HG02943 (cell line): ENCODE measurements at regions not wholly inside any gene's neighbourhood (a gene's known extent, or its start where the extent isn't known, plus 50 kb on each side); places are given as distances from the start of the nearest gene placed in this dataset.
"Not testable (repeated sequence)": the region's sequence is repeated elsewhere in the genome, so short reads cannot be mapped to it uniquely, and the experiment has no call there.

Source experiments
- ATAC-seq: cut with Tn5 transposase; IDR thresholded peaks from one replicate; pipeline ENCODE4 v1.9.1; 2021; ENCODE audit warnings: mild to moderate bottlenecking, low read depth, moderate library complexity; ENCODE audit not compliant: unreplicated experiment

DNA sequence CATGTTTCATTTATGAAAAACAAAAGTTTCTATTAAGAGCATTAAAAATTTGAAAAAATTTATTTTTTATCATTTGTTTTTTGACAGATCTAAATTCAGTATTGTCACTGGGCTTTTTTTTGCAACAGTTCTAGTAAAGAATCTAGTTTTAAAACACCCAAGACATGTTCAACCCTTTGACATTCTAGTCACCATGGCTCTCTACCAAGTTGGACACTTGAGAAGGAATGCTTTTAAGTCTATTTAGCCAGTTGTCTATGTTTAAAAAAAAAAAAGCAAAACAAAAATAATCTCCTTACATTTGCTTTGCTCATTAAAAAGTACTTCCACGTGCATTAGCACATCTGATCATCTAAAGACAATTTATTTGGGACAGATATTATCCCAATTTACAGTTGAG is 417.5 kb downstream of the RSL24D1 start:
- no peak for ATAC-seq

DNA sequence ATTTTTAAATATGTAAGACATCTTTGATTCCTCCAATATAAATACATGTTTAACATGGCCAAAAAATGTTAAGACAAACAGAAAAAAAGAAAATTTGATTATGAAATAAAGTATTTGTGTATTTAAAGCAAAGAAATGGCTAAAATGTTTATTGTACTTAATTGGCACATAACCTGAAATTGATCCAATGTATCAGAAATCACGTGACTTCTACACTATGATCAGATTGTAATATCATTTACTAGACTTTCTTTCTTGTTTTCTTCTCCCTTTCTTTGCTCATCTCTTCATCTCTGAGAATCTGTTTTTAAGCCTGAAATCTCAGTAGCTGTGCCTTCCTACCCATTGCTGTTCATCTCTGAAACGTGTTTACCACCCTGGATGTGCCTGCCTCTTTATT is 420.3 kb downstream of the RSL24D1 start:
- no peak for ATAC-seq

DNA sequence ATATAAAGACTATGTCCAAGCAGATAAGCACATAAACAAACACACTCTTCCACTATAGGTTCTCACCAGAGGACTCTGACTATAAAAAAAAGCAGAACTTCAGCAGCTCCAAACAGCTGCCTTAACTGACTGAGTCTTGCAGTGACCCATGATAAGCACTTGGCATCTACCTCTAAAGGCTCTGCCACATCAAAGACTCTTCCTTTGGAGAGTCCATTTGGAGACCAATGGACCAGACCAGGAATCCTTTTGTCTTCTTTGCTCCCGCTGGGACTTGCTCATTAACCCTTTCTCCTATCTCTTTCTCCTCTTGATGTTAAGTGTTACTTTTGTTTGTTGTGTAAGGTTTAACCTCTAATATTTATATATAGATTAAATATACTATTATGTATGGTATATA is 424.1 kb downstream of the RSL24D1 start:
- no peak for ATAC-seq

DNA sequence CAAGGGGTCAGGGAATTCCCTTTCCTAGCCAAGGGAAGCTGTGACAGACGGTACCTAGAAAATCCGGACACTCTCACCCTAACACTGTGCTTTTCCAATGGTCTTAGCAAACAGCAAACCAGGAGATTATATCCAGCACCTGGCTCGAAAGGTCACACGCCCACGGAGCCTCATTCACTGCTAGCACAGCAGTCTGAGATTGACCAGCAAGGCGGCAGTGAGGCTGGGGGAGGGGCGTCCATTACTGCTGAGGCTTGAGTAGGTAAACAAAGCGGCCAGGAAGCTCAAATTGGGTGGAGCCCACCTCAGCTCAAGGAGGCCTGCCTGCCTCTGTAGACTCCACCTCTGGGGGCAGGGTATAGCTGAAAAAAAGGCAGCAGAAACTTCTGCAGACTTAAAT is 447.3 kb downstream of the RSL24D1 start:
- not testable (repeated sequence) for ATAC-seq

DNA sequence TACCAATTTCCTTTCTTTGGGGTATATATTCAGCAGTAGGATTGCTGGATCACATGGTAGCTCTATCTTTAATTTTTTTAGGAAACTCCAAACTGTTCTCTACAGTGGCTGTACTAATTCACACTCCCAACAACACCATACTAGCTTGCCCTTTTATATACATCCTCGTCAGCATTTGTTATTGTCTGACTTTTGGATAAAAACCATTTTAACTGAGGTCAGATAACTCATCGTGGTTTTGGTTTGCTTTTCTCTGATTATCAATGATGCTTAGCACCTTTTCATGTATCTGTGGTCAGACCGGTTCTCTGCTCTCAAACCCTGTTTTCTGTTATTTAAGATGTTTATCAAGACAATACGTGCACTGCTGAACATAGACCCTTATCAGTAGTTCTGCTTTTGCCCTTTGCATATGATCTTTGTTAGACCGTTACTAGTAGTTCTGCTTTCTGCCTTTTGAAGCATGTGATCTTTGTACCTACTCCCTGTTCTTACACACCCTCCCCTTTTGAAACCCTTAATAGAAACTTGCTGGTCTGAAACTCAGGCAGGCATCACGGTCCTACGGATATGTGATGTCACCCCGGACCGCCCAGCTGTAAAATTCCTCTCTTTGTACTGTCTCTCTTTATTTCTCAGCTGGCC is 474.3 kb downstream of the RSL24D1 start:
- no peak for ATAC-seq

DNA sequence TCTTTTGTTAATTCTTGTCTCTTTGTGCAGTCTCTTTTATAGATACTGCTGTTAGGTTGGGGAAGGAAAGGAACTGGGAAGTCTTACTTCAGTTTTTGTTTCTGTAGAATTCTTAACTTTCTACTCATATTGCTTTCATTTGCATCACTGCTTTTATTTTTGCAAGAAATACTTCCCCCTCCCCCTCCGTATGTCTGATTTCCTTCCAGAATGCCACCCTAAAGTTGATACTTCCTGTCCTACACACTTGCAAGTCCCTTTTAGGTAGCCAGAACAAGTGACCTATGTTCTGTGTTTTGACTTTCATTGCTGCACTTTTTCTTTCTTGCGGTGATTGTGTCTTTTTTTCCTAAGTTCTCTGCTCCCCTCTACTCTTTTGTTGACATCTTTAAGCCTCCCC is 477.4 kb downstream of the RSL24D1 start:
- no peak for ATAC-seq

DNA sequence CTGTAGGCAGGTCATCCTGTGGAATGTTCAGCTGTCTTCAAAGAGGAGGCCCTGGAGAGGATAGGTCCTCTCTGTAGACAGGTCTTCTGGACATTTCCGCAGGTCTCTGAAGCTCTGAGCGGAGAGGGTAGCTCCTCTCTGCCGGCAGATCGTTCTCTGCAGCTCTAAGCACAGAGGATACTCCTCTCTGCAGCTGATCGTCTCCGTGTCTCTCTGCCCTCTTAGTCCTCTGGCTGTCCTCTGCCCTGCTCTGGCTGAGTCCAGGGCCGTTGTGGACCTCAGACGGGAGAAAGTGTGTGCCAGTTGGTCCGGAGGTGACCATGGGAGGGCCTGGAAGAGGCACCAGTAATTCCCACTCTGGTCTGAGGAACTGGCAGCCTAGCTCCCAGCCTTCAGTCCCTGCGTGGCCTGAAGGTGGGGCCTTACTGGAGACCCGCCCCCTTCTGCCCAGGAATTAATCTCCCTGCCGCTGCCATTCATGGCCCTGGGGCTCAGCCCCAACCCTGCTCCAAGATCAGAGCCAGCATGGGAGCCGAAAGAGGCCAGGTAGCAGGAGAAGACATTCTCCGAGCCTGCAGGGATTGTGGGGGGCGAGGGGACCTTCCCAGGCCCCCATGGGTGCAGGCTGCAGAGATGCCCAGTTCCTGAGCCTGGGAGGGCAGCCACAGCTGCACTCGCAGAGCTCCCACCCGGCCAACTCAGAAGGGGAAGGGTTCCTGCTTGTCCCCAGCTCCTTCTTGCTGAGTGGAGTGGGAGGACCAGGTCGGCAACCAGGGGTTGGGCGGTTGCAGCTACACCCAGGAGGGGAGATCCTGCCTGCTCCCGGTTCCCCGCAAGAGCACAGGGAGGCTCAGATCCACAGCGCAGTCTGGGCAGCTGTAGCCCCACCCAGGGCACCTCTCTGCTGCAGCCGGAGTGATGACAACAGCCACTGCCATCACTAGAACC is 488.7 kb downstream of the RSL24D1 start:
- ATAC-seq = no peak

DNA sequence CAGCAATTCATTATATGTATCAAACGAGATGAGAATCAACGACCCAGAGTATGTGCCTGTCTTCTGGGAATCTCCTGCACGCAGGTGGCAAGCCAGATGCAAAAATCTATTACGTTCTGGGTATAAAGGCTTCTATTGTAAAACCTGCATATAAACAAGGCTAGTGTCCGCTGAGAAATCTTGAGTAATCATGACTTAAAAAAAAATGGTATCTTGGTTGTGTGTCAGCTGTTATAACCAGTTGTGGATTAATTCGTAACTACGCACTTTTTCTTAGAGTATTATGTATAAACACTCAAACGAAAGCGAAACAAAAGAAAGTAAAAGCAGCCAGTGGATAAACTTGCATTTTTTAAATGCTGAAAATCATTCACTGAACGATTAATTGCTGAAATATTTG is 509.1 kb downstream of the RSL24D1 start:
- no peak for ATAC-seq
